K562 (cell line): ENCODE measurements at regions not wholly inside any gene's neighbourhood (a gene's known extent, or its start where the extent isn't known, plus 50 kb on each side); places are given as distances from the start of the nearest gene placed in this dataset.

Experiments used
- ATAC-seq: fragments of 200-7000 bp; cut with Tn5 transposase; 3 replicates; pipeline ENCODE4 v1.9.1; 2020; ENCODE audit warnings: moderate library complexity
- BruUV-seq: library from RNA; stranded (reverse); fragments of 400-500 nt; replicated peaks from 2 replicates; lab custom pipeline; 2021; lab: Mats Ljungman, UMichigan
- CTCF ChIA-PET: fragments of 300-600 bp; formaldehyde crosslinking; extraction: SDS; loops from one replicate; lab custom pipeline; 2021; ENCODE audit warnings: low intra/inter-chr PET ratio; lab: Yijun Ruan, JAX
- POLR2A ChIA-PET: fragments of 300-600, 350-650 bp; sonication (Branson Sonifier 250); formaldehyde crosslinking; extraction: SDS; loops from one replicate; lab custom pipeline; 2021; ENCODE audit warnings: antibody characterized with exemption, inconsistent platforms; lab: Yijun Ruan, JAX
- DNase-seq, 4 experiments: peaks; one replicate each; pipeline versions ENCODE4 v3.0.0 to v3.0.0-alpha.2; 2011 to 2018; ENCODE audit warnings: low spot score in 3 of 4, mixed read lengths in 3 of 4; ENCODE audit errors: extremely low read depth in 1 of 4
- FAIRE-seq: peaks from 2 replicates; lab custom pipeline; 2011; peaks lifted over from hg19 to GRCh38; lab: Jason Lieb, UNC
- H2AFZ ChIP-seq: 2 replicates; pipeline ENCODE4 v1.6.0; 2011; ENCODE audit warnings: low read depth, low read length, control low read depth, inconsistent platforms
- H3K27ac ChIP-seq: fragments of 200-600 bp; 3 replicates; pipeline ENCODE4 v1.8.0; 2011; ENCODE audit warnings: low read depth, mild to moderate bottlenecking, control low read depth, inconsistent platforms, low read length, moderate library complexity, mixed read lengths; ENCODE audit errors: extremely low read depth
- H3K27me3 ChIP-seq, 2 experiments: fragments of 300-600 bp in 1 of 2; 2 replicates in 1 of 2; 3 replicates in 1 of 2; pipeline versions ENCODE4 v1.6.0 to v1.8.0; 2011; ENCODE audit warnings: inconsistent platforms in 2 of 2, low read length in 2 of 2, mild to moderate bottlenecking in 1 of 2, mixed read lengths in 1 of 2, moderate library complexity in 1 of 2; ENCODE audit not compliant: control insufficient read depth in 2 of 2, insufficient read depth in 2 of 2
- H3K36me3 ChIP-seq: fragments of 300-600 bp; 3 replicates; pipeline ENCODE4 v1.8.0; 2011; ENCODE audit warnings: mild to moderate bottlenecking, low read length, inconsistent platforms; ENCODE audit not compliant: control insufficient read depth, insufficient read depth
- H3K4me1 ChIP-seq, 2 experiments: fragments of 200-600 bp in 1 of 2; replicated peaks in 1 of 2; 2 replicates in 1 of 2; 3 replicates in 1 of 2; pipeline versions ENCODE4 v1.5.1 to v1.8.0; 2011; ENCODE audit warnings: inconsistent platforms in 2 of 2, low read length in 2 of 2, mild to moderate bottlenecking in 1 of 2, mixed read lengths in 1 of 2, moderate library complexity in 1 of 2; ENCODE audit not compliant: control insufficient read depth in 2 of 2, insufficient read depth in 2 of 2
- H3K4me2 ChIP-seq: 2 replicates; pipeline ENCODE4 v1.6.1; 2011; ENCODE audit warnings: low read length, control low read depth, inconsistent platforms, mixed read lengths; ENCODE audit not compliant: insufficient read depth
- H3K4me3 ChIP-seq: fragments of 200-600 bp; sonication (generic), shearing (Covaris generic); 2 replicates; pipeline ENCODE4 v1.5.1; 2016; ENCODE audit warnings: control low read depth, inconsistent platforms
- H3K79me2 ChIP-seq: fragments of 200-600 bp; 3 replicates; pipeline ENCODE4 v1.8.0; 2011; ENCODE audit warnings: low read length, inconsistent platforms; ENCODE audit not compliant: control insufficient read depth, insufficient read depth
- H3K9ac ChIP-seq, 2 experiments: 2 replicates each; pipeline versions ENCODE4 v1.6.0 to v1.6.1; 2011; ENCODE audit warnings: low read depth in 2 of 2, low read length in 2 of 2, control low read depth in 1 of 2, inconsistent platforms in 1 of 2, mild to moderate bottlenecking in 1 of 2, mixed read lengths in 1 of 2; ENCODE audit not compliant: insufficient read depth in 1 of 2
- H3K9me1 ChIP-seq: one replicate; pipeline ENCODE4 v1.6.0; 2011; ENCODE audit warnings: inconsistent platforms, mild to moderate bottlenecking, low read length, moderate library complexity; ENCODE audit not compliant: control insufficient read depth, insufficient read depth
- H3K9me3 ChIP-seq: replicated peaks from 2 replicates; pipeline ENCODE4 v1.5.1; 2011; ENCODE audit warnings: low read depth, low read length, inconsistent platforms; ENCODE audit not compliant: control insufficient read depth, insufficient read depth
- H4K20me1 ChIP-seq: replicated peaks from 2 replicates; pipeline ENCODE4 v1.6.1; 2011; ENCODE audit warnings: low read length, inconsistent platforms, mixed read lengths; ENCODE audit not compliant: control insufficient read depth, insufficient read depth
- CREBBP ChIP-seq: IDR thresholded peaks from one replicate; pipeline ENCODE4 v1.6.1; 2012; ENCODE audit warnings: low read depth, mild to moderate bottlenecking, control low read depth, inconsistent platforms, low read length
- E2F5 ChIP-seq: sonication (generic); formaldehyde crosslinking; IDR thresholded peaks from 2 replicates; pipeline ENCODE4 v1.8.0; 2022; ENCODE audit warnings: mild to moderate bottlenecking, missing genetic modification reagents
- HNRNPK ChIP-seq: fragments of 200-400 bp; formaldehyde crosslinking; IDR thresholded peaks from one replicate; pipeline ENCODE4 v1.6.1; 2018; ENCODE audit warnings: mild to moderate bottlenecking, low read depth, low read length; ENCODE audit not compliant: poor library complexity, severe bottlenecking
- KAT2B ChIP-seq: IDR thresholded peaks from one replicate; pipeline ENCODE4 v1.6.1; 2012; ENCODE audit warnings: low read depth, mild to moderate bottlenecking, control low read depth, inconsistent platforms, low read length, moderate library complexity
- KAT8 ChIP-seq: fragments of 450-650 bp; IDR thresholded peaks from 2 replicates; pipeline ENCODE4 v1.6.1; 2016; ENCODE audit warnings: low read depth, mild to moderate bottlenecking
- LARP7 ChIP-seq: fragments of 450-650 bp; IDR thresholded peaks from 2 replicates; pipeline ENCODE4 v1.6.1; 2016
- PRMT5 ChIP-seq: sonication (generic); formaldehyde crosslinking; IDR thresholded peaks from 2 replicates; pipeline ENCODE4 v1.5.0; 2020; ENCODE audit warnings: missing genetic modification reagents
- RBM14 ChIP-seq: fragments of 200-400 bp; formaldehyde crosslinking; IDR thresholded peaks from 2 replicates; pipeline ENCODE4 v1.6.1; 2018; ENCODE audit warnings: low read depth, mild to moderate bottlenecking, low read length, moderate library complexity, borderline replicate concordance; ENCODE audit not compliant: insufficient read depth
- SAFB2 ChIP-seq: fragments of 200-400 bp; formaldehyde crosslinking; IDR thresholded peaks from 2 replicates; pipeline ENCODE4 v1.6.1; 2018; ENCODE audit warnings: borderline replicate concordance, low read length, low read depth, moderate library complexity; ENCODE audit not compliant: severe bottlenecking
- UBTF ChIP-seq, 2 experiments: IDR thresholded peaks; 2 replicates each; pipeline ENCODE4 v1.6.1; 2012; ENCODE audit warnings: improper control_type of control experiment in 2 of 2, low read depth in 2 of 2, low read length in 2 of 2, borderline replicate concordance in 1 of 2
- ZNF644 ChIP-seq: fragments of 200-800 bp; sonication (Bioruptor generic); IDR thresholded peaks from 2 replicates; pipeline ENCODE4 v1.6.1; 2016; ENCODE audit warnings: low read depth, missing genetic modification characterization, missing compliant biosample characterization
- WGBS: fragments of 100-300 bp; shearing (Covaris generic); methylation state at CpG from one replicate; pipeline ENCODE4 v1.1.6; 2016; ENCODE audit warnings: low coverage, mixed read lengths; ENCODE audit not compliant: insufficient coverage; ENCODE audit errors: missing lambda C conversion rate; 5-methylcytosine and 5-hydroxymethylcytosine counted together
- in situ Hi-C: fragments of 300-500 bp; cut with MboI; formaldehyde crosslinking; loops from 4 replicates; pipeline ENCODE4 v1.15.0; 2018; ENCODE audit warnings: inconsistent platforms, mixed read lengths
- intact Hi-C: fragments of 100-400 bp; cut with micrococcal nuclease; formaldehyde crosslinking; loops from 2 replicates; pipeline ENCODE4 v1.14.2; 2022
- TF ChIP-seq, protein P1 (sequence below): sonication (generic); formaldehyde crosslinking; IDR thresholded peaks from 2 replicates; pipeline ENCODE4 v1.8.0; 2022; ENCODE audit warnings: mild to moderate bottlenecking, missing genetic modification reagents, borderline replicate concordance

DNA sequence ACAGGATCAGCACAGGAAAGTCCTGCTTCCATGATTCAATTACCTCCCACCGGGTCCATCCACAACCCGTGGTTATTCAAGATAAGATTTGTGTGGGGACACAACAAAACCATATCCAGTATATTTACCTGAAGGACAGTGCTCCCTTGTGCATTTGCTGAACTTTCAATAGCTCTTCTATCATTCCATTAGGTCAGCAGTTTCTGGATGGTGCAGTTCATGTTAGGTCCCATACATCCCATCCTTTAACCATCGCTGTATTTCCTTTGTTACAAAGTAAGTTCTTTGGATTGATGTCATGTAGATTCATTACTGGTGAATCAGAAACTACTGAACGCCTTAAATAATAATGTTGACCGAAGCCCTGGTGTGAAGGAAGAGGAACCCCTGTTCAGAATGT lies 775.9 kb downstream of the TRIML1 start (continued):
- TF ChIP-seq, protein P1, sequence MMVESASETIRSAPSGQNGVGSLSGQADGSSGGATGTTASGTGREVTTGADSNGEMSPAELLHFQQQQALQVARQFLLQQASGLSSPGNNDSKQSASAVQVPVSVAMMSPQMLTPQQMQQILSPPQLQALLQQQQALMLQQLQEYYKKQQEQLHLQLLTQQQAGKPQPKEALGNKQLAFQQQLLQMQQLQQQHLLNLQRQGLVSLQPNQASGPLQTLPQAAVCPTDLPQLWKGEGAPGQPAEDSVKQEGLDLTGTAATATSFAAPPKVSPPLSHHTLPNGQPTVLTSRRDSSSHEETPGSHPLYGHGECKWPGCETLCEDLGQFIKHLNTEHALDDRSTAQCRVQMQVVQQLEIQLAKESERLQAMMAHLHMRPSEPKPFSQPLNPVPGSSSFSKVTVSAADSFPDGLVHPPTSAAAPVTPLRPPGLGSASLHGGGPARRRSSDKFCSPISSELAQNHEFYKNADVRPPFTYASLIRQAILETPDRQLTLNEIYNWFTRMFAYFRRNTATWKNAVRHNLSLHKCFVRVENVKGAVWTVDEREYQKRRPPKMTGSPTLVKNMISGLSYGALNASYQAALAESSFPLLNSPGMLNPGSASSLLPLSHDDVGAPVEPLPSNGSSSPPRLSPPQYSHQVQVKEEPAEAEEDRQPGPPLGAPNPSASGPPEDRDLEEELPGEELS, result no peak
- TF ChIP-seq CREBBP, result no peak

DNA sequence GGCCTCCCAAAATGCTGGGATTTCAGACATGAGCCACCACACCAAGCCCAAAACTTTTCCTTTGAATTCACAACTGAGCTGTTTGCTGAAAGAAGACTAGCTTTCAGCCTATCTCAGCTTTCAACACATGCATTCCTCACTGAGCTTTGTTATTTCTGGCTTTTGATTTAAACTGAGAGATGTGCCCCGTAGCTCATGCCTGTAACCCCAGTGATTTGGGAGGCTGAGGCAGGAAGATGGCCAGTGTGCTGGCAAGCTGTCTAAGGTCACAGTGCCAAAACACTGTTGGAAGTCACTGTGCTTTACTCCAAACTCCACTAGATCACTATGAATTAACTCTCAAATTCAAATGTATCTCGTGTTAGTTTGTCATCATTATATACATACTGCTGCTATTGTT lies 779.5 kb downstream of the TRIML1 start:
- TF ChIP-seq HNRNPK (no peak), E2F5 (CRISPR knock-in tag) (no peak), LARP7 (no peak), KAT8 (no peak), RBM14 (no peak), UBTF (IDR thresholded peaks at IDR 0.05; ENCODE audit: borderline replicate concordance in 1 of 2, low read depth in 2 of 2, low read length in 2 of 2) (no peak), KAT2B (no peak), SAFB2 (no peak), PRMT5 (CRISPR knock-in tag) (no peak), ZNF644 (tag) (no peak)
- TF ChIP-seq, all 486 proteins: peak for 0
- no peaks in the 10 kb centered on the region for H3K9me3 ChIP-seq
- no TSS peak for BruUV-seq
- H4K20me1 ChIP-seq, result no peaks in the 10 kb centered on the region
- H3K36me3 ChIP-seq, result no peaks in the 10 kb centered on the region
- in situ Hi-C loops (no loop called here), intact Hi-C loops (no loop called here)
- no peaks in the 10 kb centered on the region for H3K79me2 ChIP-seq
- no peak overlapping the region for H3K4me2 ChIP-seq
- H3K9ac ChIP-seq, result no peak overlapping the region
- FAIRE-seq, result no peak
- ChIA-PET CTCF (no interaction called here), POLR2A (interaction anchor here (0.6 kb wide), 1 partner anchor 115 kb away, joined by 4 read pairs; no protein-coding TSS in a partner anchor)
- no peak overlapping the region for H3K27ac ChIP-seq
- no peak overlapping the region for H3K4me3 ChIP-seq
- no peaks in the 10 kb centered on the region for H3K27me3 ChIP-seq
- 0% methylated on average over 1 of the region's 2 CpGs for WGBS
- no peak overlapping the region for H2AFZ ChIP-seq
- no peak for DNase-seq
- no peaks in the 10 kb centered on the region for H3K4me1 ChIP-seq
- no peaks in the 10 kb centered on the region for H3K9me1 ChIP-seq
- no peak for ATAC-seq
